H9 (cell line): ENCODE measurements at regions not wholly inside any gene's neighbourhood (a gene's known extent, or its start where the extent isn't known, plus 50 kb on each side); places are given as distances from the start of the nearest gene placed in this dataset.
"Not testable (repeated sequence)": the region's sequence is repeated elsewhere in the genome, so short reads cannot be mapped to it uniquely, and the experiment has no call there.

Experiments used
- DNase-seq: peaks from one replicate; pipeline ENCODE4 v3.0.0-alpha.2; 2017
- H2AFZ ChIP-seq: one replicate; pipeline ENCODE4 v1.6.1; 2013; ENCODE audit warnings: mild to moderate bottlenecking, low read length, control low read depth, moderate library complexity
- H2AK5ac ChIP-seq: 2 replicates; pipeline ENCODE4 v1.6.1; 2013; ENCODE audit warnings: low read length, control low read depth, mixed read lengths; ENCODE audit not compliant: insufficient read length
- H2BK120ac ChIP-seq: one replicate; pipeline ENCODE4 v1.6.1; 2013; ENCODE audit warnings: low read depth, mild to moderate bottlenecking, low read length, control low read depth, inconsistent platforms; ENCODE audit not compliant: poor library complexity, severe bottlenecking
- H2BK12ac ChIP-seq: 2 replicates; pipeline ENCODE4 v1.6.1; 2013; ENCODE audit warnings: low read length, control low read depth, mixed read lengths, low read depth; ENCODE audit not compliant: insufficient read length
- H2BK15ac ChIP-seq: 2 replicates; pipeline ENCODE4 v1.6.1; 2013; ENCODE audit warnings: low read depth, low read length, control low read depth
- H2BK20ac ChIP-seq: one replicate; pipeline ENCODE4 v1.6.1; 2013; ENCODE audit warnings: low read depth, mild to moderate bottlenecking, low read length, control low read depth, inconsistent platforms; ENCODE audit not compliant: poor library complexity, severe bottlenecking
- H2BK5ac ChIP-seq: 2 replicates; pipeline ENCODE4 v1.6.1; 2013; ENCODE audit warnings: low read length, control low read depth, mixed read lengths; ENCODE audit not compliant: insufficient read length
- H3K14ac ChIP-seq: 2 replicates; pipeline ENCODE4 v1.6.1; 2013; ENCODE audit warnings: low read length, control low read depth; ENCODE audit not compliant: insufficient read depth
- H3K18ac ChIP-seq: 2 replicates; pipeline ENCODE4 v1.6.1; 2013; ENCODE audit warnings: low read depth, mild to moderate bottlenecking, mixed read lengths, low read length, control low read depth; ENCODE audit not compliant: insufficient read length
- H3K23ac ChIP-seq: 2 replicates; pipeline ENCODE4 v1.6.1; 2013; ENCODE audit warnings: low read length, control low read depth, mixed read lengths, low read depth; ENCODE audit not compliant: insufficient read length
- H3K23me2 ChIP-seq: 2 replicates; pipeline ENCODE4 v1.6.1; 2013; ENCODE audit warnings: low read depth, mild to moderate bottlenecking, mixed read lengths, low read length, control low read depth; ENCODE audit not compliant: insufficient read length, poor library complexity, severe bottlenecking
- H3K27ac ChIP-seq: 2 replicates; pipeline ENCODE4 v1.5.1; 2013; ENCODE audit warnings: low read length, control low read depth, mixed read lengths, low read depth; ENCODE audit not compliant: insufficient read length
- H3K27me3 ChIP-seq: 2 replicates; pipeline ENCODE4 v1.6.1; 2013; ENCODE audit warnings: low read length, control low read depth, inconsistent platforms; ENCODE audit not compliant: insufficient read depth
- H3K4ac ChIP-seq: 2 replicates; pipeline ENCODE4 v1.6.1; 2013; ENCODE audit warnings: low read depth, mild to moderate bottlenecking, control low read depth, inconsistent platforms, low read length, moderate library complexity
- H3K4me1 ChIP-seq: 2 replicates; pipeline ENCODE4 v1.6.1; 2013; ENCODE audit warnings: low read length, control low read depth, inconsistent platforms; ENCODE audit not compliant: insufficient read depth
- H3K4me2 ChIP-seq: 2 replicates; pipeline ENCODE4 v1.6.1; 2013; ENCODE audit warnings: low read length, control low read depth, mixed read lengths; ENCODE audit not compliant: insufficient read length, insufficient read depth
- H3K56ac ChIP-seq: 2 replicates; pipeline ENCODE4 v1.6.1; 2013; ENCODE audit warnings: low read depth, mild to moderate bottlenecking, mixed read lengths, low read length, control low read depth; ENCODE audit not compliant: insufficient read length
- H3K79me1 ChIP-seq: 2 replicates; pipeline ENCODE4 v1.6.1; 2013; ENCODE audit warnings: low read depth, mild to moderate bottlenecking, moderate library complexity, low read length, control low read depth, inconsistent platforms; ENCODE audit not compliant: insufficient read depth, poor library complexity, severe bottlenecking
- H3K79me2 ChIP-seq: 2 replicates; pipeline ENCODE4 v1.6.1; 2013; ENCODE audit warnings: low read length, control low read depth, inconsistent platforms; ENCODE audit not compliant: insufficient read depth
- H3K9ac ChIP-seq: 2 replicates; pipeline ENCODE4 v1.6.1; 2013; ENCODE audit warnings: low read length, control low read depth, mixed read lengths; ENCODE audit not compliant: insufficient read length; ENCODE audit errors: extremely low read depth
- H3K9me3 ChIP-seq: one replicate; pipeline ENCODE4 v1.6.1; 2013; ENCODE audit warnings: low read depth, low read length, inconsistent platforms; ENCODE audit not compliant: control insufficient read depth
- H3T11ph ChIP-seq: one replicate; pipeline ENCODE4 v1.6.1; 2013; ENCODE audit warnings: mild to moderate bottlenecking, low read length, control low read depth, inconsistent platforms
- H4K20me1 ChIP-seq: one replicate; pipeline ENCODE4 v1.6.1; 2013; ENCODE audit not compliant: control insufficient read depth, insufficient read length, insufficient read depth
- H4K5ac ChIP-seq: 2 replicates; pipeline ENCODE4 v1.6.1; 2013; ENCODE audit warnings: low read depth, mild to moderate bottlenecking, mixed read lengths, low read length, control low read depth; ENCODE audit not compliant: insufficient read length
- H4K8ac ChIP-seq: replicated peaks from 2 replicates; pipeline ENCODE4 v1.6.1; 2013; ENCODE audit warnings: low read length, control low read depth, mixed read lengths, low read depth; ENCODE audit not compliant: insufficient read length
- H4K91ac ChIP-seq: 2 replicates; pipeline ENCODE4 v1.6.1; 2013; ENCODE audit warnings: low read depth, mild to moderate bottlenecking, moderate library complexity, mixed read lengths, low read length, control low read depth; ENCODE audit not compliant: insufficient read length
- H3K27ac Mint-ChIP-seq, 3 experiments: 2 replicates in 2 of 3; 3 replicates in 1 of 3; pipeline ENCODE4 v1.8.0; 2020 to 2021; ENCODE audit warnings: mixed read lengths in 3 of 3, mild to moderate bottlenecking in 1 of 3, moderate library complexity in 1 of 3
- H3K27me3 Mint-ChIP-seq: 2 replicates; pipeline ENCODE4 v1.8.0; 2021; ENCODE audit warnings: low read depth, mild to moderate bottlenecking, moderate library complexity, mixed read lengths
- H3K36me3 Mint-ChIP-seq, 3 experiments: 2 replicates in 2 of 3; 3 replicates in 1 of 3; pipeline ENCODE4 v1.8.0; 2020 to 2021; ENCODE audit warnings: low read depth in 3 of 3, mixed read lengths in 3 of 3; ENCODE audit not compliant: insufficient read depth in 1 of 3
- H3K4me1 Mint-ChIP-seq, 2 experiments: 2 replicates each; pipeline ENCODE4 v1.8.0; 2020; ENCODE audit warnings: mixed read lengths in 2 of 2
- H3K4me3 Mint-ChIP-seq, 2 experiments: 2 replicates in 1 of 2; 3 replicates in 1 of 2; pipeline ENCODE4 v1.8.0; 2020 to 2021; ENCODE audit warnings: mild to moderate bottlenecking in 2 of 2, mixed read lengths in 2 of 2, moderate library complexity in 1 of 2
- H3K9me3 Mint-ChIP-seq, 2 experiments: 2 replicates in 1 of 2; 3 replicates in 1 of 2; pipeline ENCODE4 v1.8.0; 2020; ENCODE audit warnings: mild to moderate bottlenecking in 2 of 2, mixed read lengths in 2 of 2, moderate library complexity in 1 of 2
- CTCF ChIP-seq: fragments of 200-600 bp; sonication (generic); conservative IDR thresholded peaks from 3 replicates; pipeline ENCODE4 v1.8.0; 2021; ENCODE audit warnings: antibody characterized with exemption, mild to moderate bottlenecking
- WGBS: extraction: QIAGEN DNeasy Blood & Tissue Kit; methylation state at CpG from one replicate; pipeline ENCODE4 v1.1.7; 2013; ENCODE audit warnings: missing lambda C conversion rate, low lambda C conversion rate, mixed read lengths; ENCODE audit not compliant: insufficient read length; ENCODE audit errors: extremely low coverage; 5-methylcytosine and 5-hydroxymethylcytosine counted together

GRCh38 chr15:101877649-101878048, 65.6 kb downstream of the OR4F15 start:
- not testable (repeated sequence) for H3T11ph ChIP-seq, H3K79me2 ChIP-seq, H2AK5ac ChIP-seq, H3K56ac ChIP-seq, H3K18ac ChIP-seq, H3K4me1 ChIP-seq, H3K23me2 ChIP-seq, H2BK120ac ChIP-seq, H4K8ac ChIP-seq, H2BK5ac ChIP-seq, H3K14ac ChIP-seq, H3K36me3 Mint-ChIP-seq, H3K23ac ChIP-seq, DNase-seq, H3K4me2 ChIP-seq, H3K27ac Mint-ChIP-seq, H3K79me1 ChIP-seq, H3K27ac ChIP-seq, H3K27me3 ChIP-seq, H3K4me1 Mint-ChIP-seq, H3K9ac ChIP-seq, H3K4ac ChIP-seq, H4K20me1 ChIP-seq, H3K4me3 Mint-ChIP-seq, H2BK12ac ChIP-seq, H4K5ac ChIP-seq, H2AFZ ChIP-seq, H3K9me3 Mint-ChIP-seq, H2BK15ac ChIP-seq, H3K9me3 ChIP-seq, H4K91ac ChIP-seq, H3K27me3 Mint-ChIP-seq, H2BK20ac ChIP-seq
- no CpG with 5 or more reads among the region's 3 CpGs for WGBS
- TF ChIP-seq CTCF, result peak; percentile 57

GRCh38 chr15:101912349-101913287, 100.6 kb downstream of the OR4F15 start:
- not testable (repeated sequence) for H3T11ph ChIP-seq, H3K56ac ChIP-seq, H2AK5ac ChIP-seq, H3K79me1 ChIP-seq, H3K4me1 Mint-ChIP-seq, H3K23ac ChIP-seq, H3K9me3 ChIP-seq, H3K4me3 Mint-ChIP-seq, H3K4me2 ChIP-seq, H3K14ac ChIP-seq, H3K27me3 Mint-ChIP-seq, H3K27me3 ChIP-seq, H2BK20ac ChIP-seq, H3K4ac ChIP-seq, H4K5ac ChIP-seq, H3K23me2 ChIP-seq, H2BK5ac ChIP-seq, H3K27ac ChIP-seq, H3K36me3 Mint-ChIP-seq, H4K8ac ChIP-seq, H3K9me3 Mint-ChIP-seq, H3K27ac Mint-ChIP-seq, H2BK12ac ChIP-seq, H2BK120ac ChIP-seq, H2AFZ ChIP-seq, H4K91ac ChIP-seq, H4K20me1 ChIP-seq, DNase-seq, H2BK15ac ChIP-seq, H3K79me2 ChIP-seq, H3K18ac ChIP-seq, H3K4me1 ChIP-seq, H3K9ac ChIP-seq
- no CpG with 5 or more reads among the region's 5 CpGs for WGBS
